H1 (cell line): ENCODE measurements at regions not wholly inside any gene's neighbourhood (a gene's known extent, or its start where the extent isn't known, plus 50 kb on each side); places are given as distances from the start of the nearest gene placed in this dataset.

Experiments used
- CTCF ChIA-PET: fragments of 300-600 bp; sonication (Branson Sonifier 250); formaldehyde crosslinking; loops from one replicate; lab custom pipeline; 2021; ENCODE audit not compliant: partially characterized antibody; lab: Charles Lee
- POLR2A ChIA-PET: fragments of 300-600 bp; sonication (Branson Sonifier 250); formaldehyde crosslinking; loops from one replicate; lab custom pipeline; 2021; ENCODE audit warnings: inconsistent platforms; ENCODE audit not compliant: partially characterized antibody; lab: Charles Lee
- DNase-seq, 2 experiments: peaks; one replicate each; pipeline versions ENCODE4 v3.0.0 to v3.0.0-alpha.2; 2010 to 2022; ENCODE audit warnings: low spot score in 2 of 2, low read depth in 1 of 2, mixed read lengths in 1 of 2
- FAIRE-seq: peaks from 2 replicates; lab custom pipeline; 2011; peaks lifted over from hg19 to GRCh38; lab: Jason Lieb, UNC
- H2AFZ ChIP-seq: 2 replicates; pipeline ENCODE4 v1.8.1; 2012; ENCODE audit warnings: low read length, inconsistent platforms
- H2AK5ac ChIP-seq: 2 replicates; pipeline ENCODE4 v1.6.1; 2013; ENCODE audit warnings: low read depth, low read length
- H2BK120ac ChIP-seq: replicated peaks from 2 replicates; pipeline ENCODE3; 2013; ENCODE audit warnings: low read depth, low read length, inconsistent platforms
- H2BK12ac ChIP-seq: 2 replicates; pipeline ENCODE4 v1.6.1; 2013; ENCODE audit warnings: low read depth, low read length
- H2BK15ac ChIP-seq: 2 replicates; pipeline ENCODE4 v1.6.1; 2013; ENCODE audit warnings: low read length
- H2BK20ac ChIP-seq: 2 replicates; pipeline ENCODE4 v1.6.1; 2013; ENCODE audit warnings: low read length
- H2BK5ac ChIP-seq: 2 replicates; pipeline ENCODE4 v1.6.1; 2013; ENCODE audit warnings: low read depth, low read length
- H3K14ac ChIP-seq: 2 replicates; pipeline ENCODE4 v1.6.1; 2013; ENCODE audit warnings: inconsistent platforms; ENCODE audit not compliant: insufficient read length
- H3K18ac ChIP-seq: 2 replicates; pipeline ENCODE4 v1.6.1; 2013; ENCODE audit warnings: low read length; ENCODE audit errors: extremely low read depth
- H3K23ac ChIP-seq: 2 replicates; pipeline ENCODE4 v1.6.1; 2013; ENCODE audit warnings: inconsistent platforms; ENCODE audit not compliant: insufficient read length
- H3K23me2 ChIP-seq: 2 replicates; pipeline ENCODE4 v1.6.1; 2013; ENCODE audit warnings: low read depth, low read length
- H3K27ac ChIP-seq: 2 replicates; pipeline ENCODE4 v1.6.1; 2011; ENCODE audit warnings: low read depth, low read length, inconsistent platforms
- H3K27me3 ChIP-seq, 4 experiments: replicated peaks in 1 of 4; 1 replicate in 1 of 4; 2 replicates in 3 of 4; pipeline versions ENCODE4 v1.6.1 to v1.8.1; 2011 to 2013; ENCODE audit warnings: low read length in 3 of 4, mild to moderate bottlenecking in 3 of 4, inconsistent platforms in 2 of 4, mixed read lengths in 2 of 4, moderate library complexity in 1 of 4; ENCODE audit not compliant: control insufficient read depth in 3 of 4, insufficient read depth in 3 of 4; ENCODE audit errors: extremely low read depth in 1 of 4
- H3K36me3 ChIP-seq, 4 experiments: 2 replicates each; pipeline versions ENCODE4 v1.6.1 to v1.8.1; 2011 to 2013; ENCODE audit warnings: mild to moderate bottlenecking in 4 of 4, low read length in 3 of 4, moderate library complexity in 2 of 4, control low read depth in 1 of 4, inconsistent platforms in 1 of 4; ENCODE audit not compliant: insufficient read depth in 4 of 4, control insufficient read depth in 2 of 4
- H3K4ac ChIP-seq: replicated peaks from 2 replicates; pipeline ENCODE3; 2013; ENCODE audit warnings: low read length, low read depth, mixed read lengths, inconsistent platforms; ENCODE audit not compliant: insufficient read length
- H3K4me1 ChIP-seq, 4 experiments: replicated peaks in 1 of 4; 1 replicate in 1 of 4; 2 replicates in 3 of 4; pipeline versions ENCODE4 v1.6.1 to v1.8.1; 2011 to 2013; ENCODE audit warnings: low read length in 3 of 4, inconsistent platforms in 2 of 4, mixed read lengths in 1 of 4; ENCODE audit not compliant: insufficient read depth in 4 of 4, control insufficient read depth in 3 of 4
- H3K4me2 ChIP-seq, 2 experiments: 2 replicates each; pipeline versions ENCODE4 v1.6.1 to v1.8.1; 2011 to 2013; ENCODE audit warnings: low read depth in 2 of 2, low read length in 2 of 2, control low read depth in 1 of 2, inconsistent platforms in 1 of 2, mild to moderate bottlenecking in 1 of 2; ENCODE audit not compliant: insufficient read depth in 1 of 2
- H3K4me3 ChIP-seq, 4 experiments: fragments of 200-600, 300-600 bp in 1 of 4; sonication (generic), shearing (Covaris generic), sonication (Bioruptor Twin) in 1 of 4; 2 replicates each; pipeline versions ENCODE4 v1.5.1 to v1.8.1; 2011 to 2016; ENCODE audit warnings: low read length in 4 of 4, low read depth in 3 of 4, control low read depth in 2 of 4, inconsistent platforms in 2 of 4, mild to moderate bottlenecking in 2 of 4, mixed read lengths in 1 of 4, moderate library complexity in 1 of 4; ENCODE audit not compliant: insufficient read depth in 2 of 4; ENCODE audit errors: extremely low read depth in 1 of 4
- H3K56ac ChIP-seq: replicated peaks from 2 replicates; pipeline ENCODE3; 2013; ENCODE audit warnings: low read depth, mild to moderate bottlenecking, mixed read lengths, low read length, inconsistent platforms; ENCODE audit not compliant: insufficient read length
- H3K79me1 ChIP-seq: 2 replicates; pipeline ENCODE4 v1.6.1; 2013; ENCODE audit warnings: low read depth, low read length, control low read depth
- H3K79me2 ChIP-seq, 2 experiments: 2 replicates each; pipeline versions ENCODE4 v1.6.1 to v1.8.1; 2012 to 2013; ENCODE audit warnings: low read length in 2 of 2, mild to moderate bottlenecking in 2 of 2, inconsistent platforms in 1 of 2; ENCODE audit not compliant: insufficient read depth in 2 of 2, control insufficient read depth in 1 of 2
- H3K9ac ChIP-seq, 4 experiments: replicated peaks in 1 of 4; 1 replicate in 1 of 4; 2 replicates in 3 of 4; pipeline versions ENCODE4 v1.6.1 to v1.8.1; 2011 to 2013; ENCODE audit warnings: low read depth in 3 of 4, low read length in 3 of 4, control low read depth in 2 of 4, mild to moderate bottlenecking in 2 of 4, moderate library complexity in 2 of 4, inconsistent platforms in 1 of 4; ENCODE audit errors: extremely low read depth in 1 of 4
- H3K9me3 ChIP-seq, 2 experiments: 2 replicates each; pipeline versions ENCODE4 v1.6.1 to v1.8.1; 2012 to 2013; ENCODE audit warnings: mild to moderate bottlenecking in 2 of 2, moderate library complexity in 2 of 2, control low read depth in 1 of 2, inconsistent platforms in 1 of 2, low read depth in 1 of 2, low read length in 1 of 2, mixed read lengths in 1 of 2; ENCODE audit not compliant: insufficient read depth in 2 of 2
- H4K20me1 ChIP-seq, 2 experiments: replicated peaks in 1 of 2; 2 replicates each; pipeline versions ENCODE3 to v1.8.1; 2011 to 2013; ENCODE audit warnings: inconsistent platforms in 2 of 2, low read length in 2 of 2, mild to moderate bottlenecking in 1 of 2; ENCODE audit not compliant: insufficient read depth in 2 of 2, control insufficient read depth in 1 of 2
- H4K5ac ChIP-seq: 2 replicates; pipeline ENCODE4 v1.6.1; 2013; ENCODE audit warnings: low read length, low read depth, mixed read lengths, inconsistent platforms; ENCODE audit not compliant: insufficient read length
- H4K8ac ChIP-seq: 2 replicates; pipeline ENCODE4 v1.8.0; 2013; ENCODE audit warnings: mild to moderate bottlenecking, moderate library complexity, low read length, inconsistent platforms; ENCODE audit not compliant: insufficient read depth; ENCODE audit errors: extremely low read depth
- H4K91ac ChIP-seq: replicated peaks from 2 replicates; pipeline ENCODE3; 2013; ENCODE audit warnings: low read length, mixed read lengths, inconsistent platforms; ENCODE audit not compliant: insufficient read length
- ATF3 ChIP-seq: IDR thresholded peaks from 2 replicates; pipeline ENCODE4 v1.6.1; 2011; ENCODE audit warnings: low read depth, mild to moderate bottlenecking, low read length; ENCODE audit not compliant: insufficient read depth
- CEBPB ChIP-seq: IDR thresholded peaks from 2 replicates; pipeline ENCODE4 v1.6.1; 2012; ENCODE audit warnings: low read depth, low read length
- EZH2 ChIP-seq: fragments of 200-600 bp; sonication (generic); IDR thresholded peaks from 2 replicates; pipeline ENCODE4 v1.7.1; 2012; ENCODE audit warnings: low read depth, mild to moderate bottlenecking, moderate library complexity, low read length, inconsistent platforms; ENCODE audit not compliant: severe bottlenecking
- GTF2F1 ChIP-seq: IDR thresholded peaks from 2 replicates; pipeline ENCODE4 v1.6.1; 2012; ENCODE audit warnings: low read depth, low read length, improper control_type of control experiment, borderline replicate concordance
- JUND ChIP-seq: IDR thresholded peaks from 2 replicates; pipeline ENCODE4 v1.6.1; 2011; ENCODE audit warnings: mild to moderate bottlenecking, improper control_type of control experiment, low read length
- NRF1 ChIP-seq: IDR thresholded peaks from 2 replicates; pipeline ENCODE4 v1.6.1; 2011; ENCODE audit warnings: mild to moderate bottlenecking, low read depth, low read length, improper control_type of control experiment
- RNF2 ChIP-seq: fragments of 200-900, 300-1000 bp; sonication (generic); IDR thresholded peaks from 2 replicates; pipeline ENCODE4 v1.7.1; 2016; ENCODE audit warnings: borderline replicate concordance, low read depth, mild to moderate bottlenecking, antibody characterized with exemption, low read length; ENCODE audit not compliant: poor library complexity, severe bottlenecking; ENCODE audit errors: missing control alignments
- SP1 ChIP-seq: IDR thresholded peaks from 2 replicates; pipeline ENCODE4 v1.6.1; 2011; ENCODE audit warnings: low read depth, low read length
- SP2 ChIP-seq: IDR thresholded peaks from 2 replicates; pipeline ENCODE4 v1.6.1; 2012; ENCODE audit warnings: mild to moderate bottlenecking, low read length, inconsistent platforms
- SRF ChIP-seq: IDR thresholded peaks from 2 replicates; pipeline ENCODE4 v1.6.1; 2011; ENCODE audit warnings: mild to moderate bottlenecking, low read depth, low read length, moderate library complexity
- TCF12 ChIP-seq: IDR thresholded peaks from 2 replicates; pipeline ENCODE4 v1.6.1; 2011; ENCODE audit warnings: low read depth, mild to moderate bottlenecking, low read length
- YY1 ChIP-seq: IDR thresholded peaks from 2 replicates; pipeline ENCODE4 v1.6.1; 2011; ENCODE audit warnings: low read depth, mild to moderate bottlenecking, low read length
- WGBS, 2 experiments: shearing (Covaris generic) in 1 of 2; methylation state at CpG; one replicate each; pipeline versions ENCODE4 v1.1.6 to v1.1.7; 2013 to 2015; ENCODE audit warnings: low lambda C conversion rate in 2 of 2, mixed read lengths in 2 of 2, inconsistent platforms in 1 of 2, low coverage in 1 of 2, missing lambda C conversion rate in 1 of 2; ENCODE audit not compliant: insufficient replicate concordance in 2 of 2, insufficient coverage in 1 of 2, insufficient read length in 1 of 2; ENCODE audit errors: extremely low coverage in 1 of 2, missing lambda C conversion rate in 1 of 2; 5-methylcytosine and 5-hydroxymethylcytosine counted together

GRCh38 chr11:130535520-130535919 lies 87.1 kb downstream of the ADAMTS15 start:
- Histone ChIP-seq H4K5ac (no peak overlapping the region), H3K23me2 (no peaks in the 10 kb centered on the region), H3K9ac (no peak overlapping the region), H3K4me3 (no peak overlapping the region), H3K9me3 (no peaks in the 10 kb centered on the region), H4K20me1 (no peaks in the 10 kb centered on the region), H2BK20ac (no peak overlapping the region), H2BK15ac (no peak overlapping the region), H3K23ac (no peak overlapping the region), H3K4me1 (no peaks in the 10 kb centered on the region; a peak in 2 of 7 replicates), H3K79me2 (no peaks in the 10 kb centered on the region), H2BK5ac (no peak overlapping the region), H4K91ac (no peak overlapping the region), H4K8ac (no peak overlapping the region), H2BK12ac (no peak overlapping the region; the same call in 1 of the 2 replicates), H3K18ac (no peak overlapping the region), H2AFZ (no peak overlapping the region), H2AK5ac (no peak overlapping the region), H3K56ac (no peak overlapping the region), H3K4me2 (no peak overlapping the region), H3K27me3 (no peaks in the 10 kb centered on the region), H3K4ac (no peak overlapping the region), H3K27ac (no peak overlapping the region), H2BK120ac (no peak overlapping the region), H3K79me1 (no peaks in the 10 kb centered on the region), H3K36me3 (no peaks in the 10 kb centered on the region), H3K14ac (no peak overlapping the region)
- ChIA-PET CTCF (interaction anchor here (1.0 to 2.1 kb wide), 2 partner anchors 85 to 256 kb away, joined by 3 to 7 read pairs; no protein-coding TSS in a partner anchor), POLR2A (no interaction called here)
- no peak for DNase-seq
- no peak for FAIRE-seq
- 89% methylated on average over 6 of the region's 6 CpGs; no CpG with 5 or more reads in 1 of the 2 experiments for WGBS, 2 experiments
- TF ChIP-seq JUND (no peak), CEBPB (no peak), RNF2 (no peak), ATF3 (no peak), SP2 (no peak), YY1 (no peak), NRF1 (no peak), SRF (no peak), SP1 (no peak), EZH2 (no peak), GTF2F1 (no peak), TCF12 (no peak)
